ENCODE measurements at regions not wholly inside any gene's neighbourhood (a gene's known extent, or its start where the extent isn't known, plus 50 kb on each side); places are given as distances from the start of the nearest gene placed in this dataset.
A peak's percentile ranks its signal among the peaks of the same experiment; 100 is the strongest.

DNA sequence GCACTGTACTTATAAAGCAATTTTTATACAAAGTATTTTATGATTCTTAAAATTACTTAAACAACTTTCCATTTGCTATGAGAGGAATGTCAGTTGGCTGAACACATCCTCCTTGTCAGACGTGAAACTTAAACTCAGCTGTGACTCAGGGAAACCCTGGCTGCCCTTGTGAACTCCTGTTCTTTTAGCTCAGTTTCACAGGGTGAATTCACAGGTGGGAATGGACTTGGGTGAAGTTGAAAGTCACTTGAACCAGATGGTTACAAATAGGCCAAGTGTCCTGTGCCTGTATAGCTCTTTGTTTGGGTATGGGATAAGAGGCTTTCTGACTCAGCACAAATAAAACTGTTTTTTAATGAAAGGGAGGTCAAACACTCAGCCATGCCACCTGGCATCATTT, 67.4 kb upstream of the FAM47B start:
- Histone ChIP-seq H3K9me1 (ENCODE audit: control insufficient read depth, extremely low read depth, insufficient read depth, low read length) (no peaks in the 10 kb centered on the region), H3K4me3 (ENCODE audit: control insufficient read depth in 2 of 3, extremely low read depth in 1 of 3, insufficient read depth in 2 of 3, low read depth in 1 of 3, low read length in 3 of 3) (no peak overlapping the region), H3K4me1 (ENCODE audit: control insufficient read depth, extremely low read depth, insufficient read depth, low read length) (no peaks in the 10 kb centered on the region), H3K27me3 (ENCODE audit: control insufficient read depth, extremely low read depth, insufficient read depth, low read length) (no peaks in the 10 kb centered on the region), H3K27ac (ENCODE audit: control insufficient read depth, insufficient read depth, low read length) (no peak overlapping the region), H4K20me1 (ENCODE audit: control insufficient read depth, extremely low read depth, insufficient read depth, low read length) (no peaks in the 10 kb centered on the region), H3K36me3 (ENCODE audit: control insufficient read depth in 2 of 2, extremely low read depth in 1 of 2, insufficient read depth in 2 of 2, low read length in 2 of 2) (no peaks in the 10 kb centered on the region), H3K9me3 (ENCODE audit: control insufficient read depth, low read depth, low read length) (peaks cover 2% of the 10 kb centered on the region), H3K9ac (ENCODE audit: control insufficient read depth, extremely low read depth, insufficient read depth, low read length) (no peak overlapping the region), H3K79me2 (ENCODE audit: control insufficient read depth, insufficient read depth, low read length) (no peaks in the 10 kb centered on the region), H2AFZ (ENCODE audit: control insufficient read depth, low read length) (no peak overlapping the region), H3K4me2 (ENCODE audit: control insufficient read depth, extremely low read depth, insufficient read depth, low read depth, low read length) (no peak overlapping the region)
- TF ChIP-seq EZH2 (IDR thresholded peaks at IDR 0.05; ENCODE audit: low read length): no peak
- TF ChIP-seq, protein P1, sequence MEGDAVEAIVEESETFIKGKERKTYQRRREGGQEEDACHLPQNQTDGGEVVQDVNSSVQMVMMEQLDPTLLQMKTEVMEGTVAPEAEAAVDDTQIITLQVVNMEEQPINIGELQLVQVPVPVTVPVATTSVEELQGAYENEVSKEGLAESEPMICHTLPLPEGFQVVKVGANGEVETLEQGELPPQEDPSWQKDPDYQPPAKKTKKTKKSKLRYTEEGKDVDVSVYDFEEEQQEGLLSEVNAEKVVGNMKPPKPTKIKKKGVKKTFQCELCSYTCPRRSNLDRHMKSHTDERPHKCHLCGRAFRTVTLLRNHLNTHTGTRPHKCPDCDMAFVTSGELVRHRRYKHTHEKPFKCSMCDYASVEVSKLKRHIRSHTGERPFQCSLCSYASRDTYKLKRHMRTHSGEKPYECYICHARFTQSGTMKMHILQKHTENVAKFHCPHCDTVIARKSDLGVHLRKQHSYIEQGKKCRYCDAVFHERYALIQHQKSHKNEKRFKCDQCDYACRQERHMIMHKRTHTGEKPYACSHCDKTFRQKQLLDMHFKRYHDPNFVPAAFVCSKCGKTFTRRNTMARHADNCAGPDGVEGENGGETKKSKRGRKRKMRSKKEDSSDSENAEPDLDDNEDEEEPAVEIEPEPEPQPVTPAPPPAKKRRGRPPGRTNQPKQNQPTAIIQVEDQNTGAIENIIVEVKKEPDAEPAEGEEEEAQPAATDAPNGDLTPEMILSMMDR (optimal IDR thresholded peaks at IDR 0.05 in 1 of 3, IDR thresholded peaks at IDR 0.05 in 1 of 3, conservative IDR thresholded peaks at IDR 0.05 in 1 of 3; ENCODE audit: extremely low read depth in 1 of 3, insufficient read depth in 2 of 3, low read length in 3 of 3): no peak
- DNase-seq (ENCODE audit: low read depth, low spot score): no peak
- FAIRE-seq: peak; percentile 32
- dilution Hi-C loops (cut with MboI; ENCODE audit: extremely low pct_ligation_motif_present, low sequenced_read_pairs): no loop called here

DNA sequence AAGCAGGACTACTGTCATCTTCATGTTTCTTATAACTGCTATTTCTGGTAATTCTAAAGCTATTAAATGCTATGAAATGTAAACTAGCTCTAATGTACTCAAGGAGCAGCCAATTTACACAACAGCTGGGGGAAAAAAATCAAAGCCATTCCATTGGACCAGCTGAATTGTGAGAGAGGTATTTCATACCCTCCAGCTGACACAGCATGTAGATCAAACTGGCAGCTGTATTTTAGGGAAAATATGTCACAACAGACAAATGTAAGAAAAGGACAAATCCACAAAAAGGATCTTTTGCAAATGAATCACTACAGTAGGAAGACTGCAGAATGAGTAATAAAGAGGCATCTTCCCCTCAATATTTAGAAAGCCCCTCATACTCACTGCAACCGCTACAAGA, 65.2 kb upstream of the FAM47B start:
- H3K4me2 ChIP-seq (ENCODE audit: control insufficient read depth, extremely low read depth, insufficient read depth, low read depth, low read length): no peak overlapping the region
- no peak overlapping the region for H3K4me3 ChIP-seq (ENCODE audit: control insufficient read depth in 2 of 3, extremely low read depth in 1 of 3, insufficient read depth in 2 of 3, low read depth in 1 of 3, low read length in 3 of 3)
- dilution Hi-C loops (cut with MboI; ENCODE audit: extremely low pct_ligation_motif_present, low sequenced_read_pairs): no loop called here
- H3K27ac ChIP-seq (ENCODE audit: control insufficient read depth, insufficient read depth, low read length): no peak overlapping the region
- H3K27me3 ChIP-seq (ENCODE audit: control insufficient read depth, extremely low read depth, insufficient read depth, low read length): no peaks in the 10 kb centered on the region
- no peaks in the 10 kb centered on the region for H3K9me3 ChIP-seq (ENCODE audit: control insufficient read depth, low read depth, low read length)
- H3K79me2 ChIP-seq (ENCODE audit: control insufficient read depth, insufficient read depth, low read length): no peaks in the 10 kb centered on the region
- H4K20me1 ChIP-seq (ENCODE audit: control insufficient read depth, extremely low read depth, insufficient read depth, low read length): no peaks in the 10 kb centered on the region
- peaks cover 16% of the 10 kb centered on the region for H3K4me1 ChIP-seq (ENCODE audit: control insufficient read depth, extremely low read depth, insufficient read depth, low read length)
- FAIRE-seq: no peak
- DNase-seq (ENCODE audit: low read depth, low spot score): no peak
- TF ChIP-seq, protein P1 (optimal IDR thresholded peaks at IDR 0.05 in 1 of 3, IDR thresholded peaks at IDR 0.05 in 1 of 3, conservative IDR thresholded peaks at IDR 0.05 in 1 of 3; ENCODE audit: extremely low read depth in 1 of 3, insufficient read depth in 2 of 3, low read length in 3 of 3): no peak
- no peak for TF ChIP-seq EZH2 (IDR thresholded peaks at IDR 0.05; ENCODE audit: low read length)
- no peak overlapping the region for H3K9ac ChIP-seq (ENCODE audit: control insufficient read depth, extremely low read depth, insufficient read depth, low read length)
- H3K36me3 ChIP-seq (ENCODE audit: control insufficient read depth in 2 of 2, extremely low read depth in 1 of 2, insufficient read depth in 2 of 2, low read length in 2 of 2): no peaks in the 10 kb centered on the region
- no peak overlapping the region for H2AFZ ChIP-seq (ENCODE audit: control insufficient read depth, low read length)
- H3K9me1 ChIP-seq (ENCODE audit: control insufficient read depth, extremely low read depth, insufficient read depth, low read length): no peaks in the 10 kb centered on the region
